Naive B cell (primary cell): ENCODE measurements at regions not wholly inside any gene's neighbourhood (a gene's known extent, or its start where the extent isn't known, plus 50 kb on each side); places are given as distances from the start of the nearest gene placed in this dataset.
A peak's percentile ranks its signal among the peaks of the same experiment; 100 is the strongest.
"Not testable (repeated sequence)": the region's sequence is repeated elsewhere in the genome, so short reads cannot be mapped to it uniquely, and the experiment has no call there.

ENCODE experiments used
- ATAC-seq, 2 donors: fragments of 150-1000 bp; cut with Tn5 transposase; 2 replicates each; pipeline ENCODE4 v1.10.0; 2021; ENCODE audit warnings: low read depth in 2 of 2, mild to moderate bottlenecking in 2 of 2, moderate library complexity in 2 of 2
- DNase-seq: peaks from one replicate; pipeline ENCODE4 v3.0.0; 2022
- H3K27ac Mint-ChIP-seq, 6 donors: one replicate each; pipeline ENCODE4 v1.8.0; 2020 to 2022; ENCODE audit warnings: mild to moderate bottlenecking in 6 of 6, mixed read lengths in 6 of 6, moderate library complexity in 5 of 6, inconsistent platforms in 2 of 6
- H3K27me3 Mint-ChIP-seq, 3 donors: one replicate each; pipeline ENCODE4 v1.8.0; 2021 to 2022; ENCODE audit warnings: mixed read lengths in 3 of 3, mild to moderate bottlenecking in 1 of 3
- H3K36me3 Mint-ChIP-seq, 2 donors: one replicate each; pipeline ENCODE4 v1.8.0; 2020 to 2022; ENCODE audit warnings: mixed read lengths in 2 of 2, inconsistent platforms in 1 of 2, mild to moderate bottlenecking in 1 of 2
- H3K4me1 Mint-ChIP-seq, 3 donors: one replicate each; pipeline ENCODE4 v1.8.0; 2020 to 2022; ENCODE audit warnings: mixed read lengths in 3 of 3, inconsistent platforms in 1 of 3, mild to moderate bottlenecking in 1 of 3, moderate library complexity in 1 of 3
- H3K4me3 Mint-ChIP-seq, 8 donors: one replicate each; pipeline ENCODE4 v1.8.0; 2020 to 2022; ENCODE audit warnings: mild to moderate bottlenecking in 8 of 8, mixed read lengths in 8 of 8, moderate library complexity in 8 of 8, inconsistent platforms in 2 of 8
- H3K9me3 Mint-ChIP-seq, 7 donors: one replicate each; pipeline ENCODE4 v1.8.0; 2020 to 2022; ENCODE audit warnings: mixed read lengths in 7 of 7, mild to moderate bottlenecking in 5 of 7, inconsistent platforms in 2 of 7, moderate library complexity in 1 of 7

- Mint-ChIP-seq H3K9me3 (peaks cover 0 to 4% (median 1%) of the 10 kb centered on the region in 7 donors), H3K4me3 (no peak overlapping the region), H3K36me3 (no peaks in the 10 kb centered on the region), H3K4me1 (no peaks in the 10 kb centered on the region), H3K27me3 (peaks cover 0 to 29% (median 0%) of the 10 kb centered on the region in 3 donors), H3K27ac (peak overlapping the region in 1 of 6 donors; percentile 4)
- no peak for ATAC-seq
- DNase-seq: no peak
These were observed 211.7 kb upstream of the AGTR2 start for GRCh38 chrX:115958687-115959359.

- Mint-ChIP-seq H3K27ac (no peak overlapping the region), H3K4me1 (no peaks in the 10 kb centered on the region), H3K27me3 (peaks cover 0 to 31% (median 0%) of the 10 kb centered on the region in 3 donors), H3K9me3 (peaks cover 0 to 5% (median 2%) of the 10 kb centered on the region in 7 donors), H3K4me3 (no peak overlapping the region), H3K36me3 (no peaks in the 10 kb centered on the region)
- ATAC-seq (no peak), DNase-seq (no peak)
These were observed 210.0 kb upstream of the AGTR2 start for GRCh38 chrX:115960440-115961084.

DNA sequence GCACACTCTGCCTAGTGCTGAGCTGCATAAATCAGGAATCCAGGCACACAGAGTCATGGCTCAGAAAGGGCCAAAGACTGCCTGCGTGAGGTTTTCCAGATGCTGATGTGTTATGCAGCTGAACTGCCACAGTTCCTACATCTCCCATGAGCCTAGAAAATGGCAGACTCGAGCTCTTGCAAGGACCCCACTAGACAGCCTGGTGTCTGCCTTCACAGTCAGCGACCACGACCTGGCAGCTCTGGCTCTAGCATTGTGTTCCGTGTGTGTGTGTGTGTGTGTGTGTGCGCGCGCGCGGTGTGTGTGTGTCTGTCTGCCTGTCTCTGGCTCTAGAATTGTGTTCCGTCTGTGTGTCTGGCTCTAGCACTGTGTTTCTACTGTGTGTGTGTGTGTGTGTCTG, 203.6 kb upstream of the AGTR2 start:
- Mint-ChIP-seq H3K27me3 (peaks cover 0 to 25% (median 7%) of the 10 kb centered on the region in 3 donors), H3K4me1 (no peaks in the 10 kb centered on the region), H3K4me3 (no peak overlapping the region), H3K27ac (no peak overlapping the region), H3K36me3 (no peaks in the 10 kb centered on the region), H3K9me3 (peaks cover 0 to 9% (median 4%) of the 10 kb centered on the region in 7 donors)
- DNase-seq: no peak
- ATAC-seq: no peak

GRCh38 chrX:115968436-115969252, 201.9 kb upstream of the AGTR2 start:
- H3K4me3 Mint-ChIP-seq: no peak overlapping the region
- peaks cover 0 to 9% (median 4%) of the 10 kb centered on the region in 7 donors for H3K9me3 Mint-ChIP-seq
- H3K4me1 Mint-ChIP-seq: no peaks in the 10 kb centered on the region
- peaks cover 0 to 20% (median 7%) of the 10 kb centered on the region in 3 donors for H3K27me3 Mint-ChIP-seq
- H3K36me3 Mint-ChIP-seq: no peaks in the 10 kb centered on the region
- no peak for ATAC-seq
- H3K27ac Mint-ChIP-seq: no peak overlapping the region
- DNase-seq: no peak

- H3K27me3 Mint-ChIP-seq: peaks cover 0 to 17% (median 7%) of the 10 kb centered on the region in 3 donors
- H3K4me3 Mint-ChIP-seq: no peak overlapping the region
- DNase-seq (no peak), ATAC-seq (no peak)
- H3K9me3 Mint-ChIP-seq: peaks cover 4 to 24% (median 11%) of the 10 kb centered on the region in 7 donors
- H3K4me1 Mint-ChIP-seq: no peaks in the 10 kb centered on the region
- H3K27ac Mint-ChIP-seq: no peak overlapping the region
- peaks cover 0 to 5% of the 10 kb centered on the region in 2 donors for H3K36me3 Mint-ChIP-seq
These were observed 199.8 kb upstream of the AGTR2 start for GRCh38 chrX:115970718-115971117.

GRCh38 chrX:115972717-115973116, 197.8 kb upstream of the AGTR2 start:
- Mint-ChIP-seq H3K9me3 (peaks cover 5 to 17% (median 11%) of the 10 kb centered on the region in 7 donors), H3K4me3 (no peak overlapping the region), H3K27ac (no peak overlapping the region), H3K4me1 (no peaks in the 10 kb centered on the region), H3K27me3 (peaks cover 0 to 17% (median 7%) of the 10 kb centered on the region in 3 donors), H3K36me3 (peaks cover 0 to 5% of the 10 kb centered on the region in 2 donors)
- ATAC-seq (no peak), DNase-seq (no peak)

GRCh38 chrX:115978068-115978467, 192.5 kb upstream of the AGTR2 start:
- ATAC-seq (no peak), DNase-seq (no peak)
- no peaks in the 10 kb centered on the region for H3K4me1 Mint-ChIP-seq
- H3K27me3 Mint-ChIP-seq: peaks cover 0 to 5% (median 0%) of the 10 kb centered on the region in 3 donors
- H3K36me3 Mint-ChIP-seq: peaks cover 0 to 5% of the 10 kb centered on the region in 2 donors
- peaks cover 4 to 17% (median 8%) of the 10 kb centered on the region in 7 donors for H3K9me3 Mint-ChIP-seq
- no peak overlapping the region for H3K4me3 Mint-ChIP-seq
- no peak overlapping the region for H3K27ac Mint-ChIP-seq

DNA sequence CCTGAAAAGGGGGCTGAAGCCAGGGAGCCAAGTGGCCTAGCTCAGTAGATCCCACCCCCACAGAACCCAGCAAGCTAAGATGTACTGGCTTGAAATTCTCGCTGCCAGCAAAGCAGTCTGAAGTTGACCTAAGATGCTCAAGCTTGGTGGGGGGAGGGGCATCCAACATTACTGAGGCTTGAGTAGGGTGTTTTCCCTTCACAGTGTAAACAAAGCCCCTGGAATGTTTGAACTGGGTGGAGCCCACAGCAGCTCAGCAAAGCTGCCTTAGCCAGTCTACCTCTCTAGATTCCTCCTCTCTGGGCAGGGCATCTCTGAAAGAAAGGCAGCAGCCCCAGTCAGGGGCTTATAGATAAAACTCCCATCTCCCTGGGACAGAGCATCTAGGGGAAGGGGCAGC, 187.4 kb upstream of the AGTR2 start:
- peaks cover 0 to 21% (median 2%) of the 10 kb centered on the region in 7 donors for H3K9me3 Mint-ChIP-seq
- DNase-seq, H3K4me1 Mint-ChIP-seq, H3K27ac Mint-ChIP-seq, H3K4me3 Mint-ChIP-seq, H3K36me3 Mint-ChIP-seq, ATAC-seq, H3K27me3 Mint-ChIP-seq: not testable (repeated sequence)

- H3K9me3 Mint-ChIP-seq: peaks cover 0 to 22% (median 2%) of the 10 kb centered on the region in 7 donors
- not testable (repeated sequence) for ATAC-seq, H3K4me3 Mint-ChIP-seq, DNase-seq, H3K27me3 Mint-ChIP-seq, H3K36me3 Mint-ChIP-seq, H3K4me1 Mint-ChIP-seq, H3K27ac Mint-ChIP-seq
These were observed 183.1 kb upstream of the AGTR2 start for GRCh38 chrX:115987464-115987863.

DNA sequence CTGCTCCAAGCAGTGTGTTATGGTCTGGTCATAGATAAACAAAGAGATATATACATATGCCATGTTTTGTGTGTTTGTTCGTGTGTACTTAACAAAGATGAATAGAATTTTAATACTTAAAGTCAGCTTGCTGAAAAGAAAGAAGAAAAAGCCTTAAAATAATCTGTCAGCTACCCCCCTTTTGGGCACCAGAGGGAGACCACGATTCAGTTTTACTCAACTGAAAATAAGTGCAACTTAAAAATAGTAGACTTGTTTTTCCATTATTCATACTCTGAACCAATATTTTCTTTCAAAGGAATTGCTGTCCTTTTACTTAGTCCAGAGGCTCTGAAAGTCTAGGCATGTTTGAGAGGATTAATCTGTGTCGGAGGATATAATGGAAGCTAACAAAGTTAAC, 181.7 kb upstream of the AGTR2 start:
- Mint-ChIP-seq H3K27ac (no peak overlapping the region), H3K4me1 (no peaks in the 10 kb centered on the region), H3K4me3 (no peak overlapping the region), H3K27me3 (peaks cover 0 to 7% (median 0%) of the 10 kb centered on the region in 3 donors), H3K36me3 (no peaks in the 10 kb centered on the region), H3K9me3 (peaks cover 0 to 27% (median 2%) of the 10 kb centered on the region in 7 donors)
- ATAC-seq (no peak), DNase-seq (no peak)

GRCh38 chrX:115989686-115990085, 180.9 kb upstream of the AGTR2 start:
- Mint-ChIP-seq H3K4me3 (no peak overlapping the region), H3K27me3 (no peaks in the 10 kb centered on the region), H3K36me3 (no peaks in the 10 kb centered on the region), H3K4me1 (no peaks in the 10 kb centered on the region), H3K27ac (no peak overlapping the region), H3K9me3 (peaks cover 2 to 24% (median 4%) of the 10 kb centered on the region in 7 donors)
- ATAC-seq: no peak
- DNase-seq: no peak

DNA sequence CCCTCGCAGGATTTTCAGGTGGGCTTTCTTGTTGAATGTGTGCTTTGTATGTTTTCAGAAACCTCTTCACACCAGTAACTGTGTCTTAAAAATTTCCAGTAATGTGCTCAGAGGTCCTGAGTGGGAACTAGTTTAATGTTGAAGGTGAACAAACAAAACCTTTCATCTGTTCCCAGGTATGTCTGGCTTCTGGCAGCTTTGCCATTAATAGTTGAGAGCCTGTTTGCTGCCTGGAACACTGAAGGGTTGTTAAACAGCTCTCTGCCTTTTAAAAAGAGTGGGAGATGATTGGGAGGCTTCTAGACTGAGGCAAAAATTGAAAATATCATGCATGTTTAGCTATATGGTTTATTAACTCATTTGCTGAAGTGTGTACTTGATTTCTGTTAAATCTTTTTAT, 161.2 kb upstream of the AGTR2 start:
- ATAC-seq (no peak), DNase-seq (no peak)
- H3K36me3 Mint-ChIP-seq: peaks cover 0 to 9% of the 10 kb centered on the region in 2 donors
- H3K27me3 Mint-ChIP-seq: peaks cover 0 to 8% (median 0%) of the 10 kb centered on the region in 3 donors
- H3K27ac Mint-ChIP-seq: no peak overlapping the region
- H3K4me3 Mint-ChIP-seq: no peak overlapping the region
- peaks cover 5 to 21% (median 13%) of the 10 kb centered on the region in 7 donors for H3K9me3 Mint-ChIP-seq
- peaks cover 0 to 2% (median 0%) of the 10 kb centered on the region in 3 donors for H3K4me1 Mint-ChIP-seq

DNA sequence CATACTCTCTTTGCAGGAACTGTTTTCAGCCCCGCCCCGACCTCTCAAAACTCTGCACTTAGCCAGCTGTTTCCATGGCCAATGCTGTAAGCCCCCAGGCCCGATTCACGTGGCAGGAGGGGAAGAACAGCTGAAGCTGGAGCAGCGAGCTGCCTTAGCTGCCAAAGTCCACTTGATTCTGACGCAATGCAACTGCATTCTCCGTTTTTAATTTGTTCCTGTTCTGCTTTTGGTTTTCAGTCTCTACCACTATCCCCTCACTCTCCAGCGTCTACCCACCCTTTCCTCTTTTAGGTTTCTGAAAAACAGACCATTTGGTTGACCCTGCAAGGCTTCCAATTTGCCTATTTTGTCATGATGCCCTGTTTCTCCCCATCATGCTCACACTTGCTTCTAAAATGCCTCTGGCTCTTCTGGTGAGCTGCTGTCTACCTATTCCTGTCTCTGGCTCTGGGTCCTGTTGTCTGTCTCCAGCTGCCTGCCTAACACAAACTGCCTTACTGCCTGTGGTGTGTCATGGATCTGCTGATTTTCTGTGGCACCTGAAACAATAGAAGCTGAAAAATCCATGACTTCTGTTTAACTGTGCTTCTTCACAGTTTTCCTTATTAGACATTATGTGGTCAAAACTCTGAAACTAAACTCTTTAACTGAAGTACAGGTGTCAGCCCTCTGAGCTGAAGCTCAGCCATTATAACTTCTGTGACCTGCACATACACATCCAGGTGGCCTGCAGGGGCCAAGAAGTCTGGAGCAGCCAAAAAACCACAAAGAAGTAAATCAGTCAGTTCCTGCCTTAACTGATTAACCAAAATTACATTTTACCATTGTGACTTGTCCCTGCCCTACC, 160.5 kb upstream of the AGTR2 start:
- no peak for DNase-seq
- Mint-ChIP-seq H3K27ac (peak overlapping the region in 1 of 6 donors; percentile 8), H3K4me3 (no peak overlapping the region), H3K9me3 (peaks cover 5 to 25% (median 13%) of the 10 kb centered on the region in 7 donors), H3K4me1 (peaks cover 0 to 2% (median 0%) of the 10 kb centered on the region in 3 donors), H3K36me3 (peaks cover 0 to 9% of the 10 kb centered on the region in 2 donors), H3K27me3 (peaks cover 0 to 8% (median 0%) of the 10 kb centered on the region in 3 donors)
- ATAC-seq: no peak
